GM21619 (cell line): ENCODE measurements at regions not wholly inside any gene's neighbourhood (a gene's known extent, or its start where the extent isn't known, plus 50 kb on each side); places are given as distances from the start of the nearest gene placed in this dataset.

Experiments used
- ATAC-seq: cut with Tn5 transposase; IDR thresholded peaks from one replicate; pipeline ENCODE4 v1.9.1; 2021; ENCODE audit not compliant: unreplicated experiment

DNA sequence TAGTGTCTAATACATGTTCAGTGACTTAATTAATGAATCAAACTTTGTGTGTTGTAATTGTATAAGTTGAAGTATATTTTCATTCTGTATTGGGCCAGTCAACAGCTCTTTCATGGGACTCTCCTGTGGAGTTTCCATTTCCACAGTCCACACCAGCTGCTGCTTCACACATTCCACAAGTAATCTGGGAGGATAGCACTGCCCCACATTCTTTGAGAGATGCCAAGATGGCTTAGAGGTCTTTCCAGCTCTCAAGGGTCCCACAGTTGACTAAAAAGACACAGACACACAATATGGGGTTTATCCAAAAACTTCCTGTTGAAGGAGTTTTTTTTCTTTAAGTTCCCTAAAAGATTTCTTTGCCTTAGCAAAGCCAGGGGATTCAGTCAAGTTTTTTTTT lies 408.3 kb downstream of the AACS start:
- ATAC-seq, result no peak

DNA sequence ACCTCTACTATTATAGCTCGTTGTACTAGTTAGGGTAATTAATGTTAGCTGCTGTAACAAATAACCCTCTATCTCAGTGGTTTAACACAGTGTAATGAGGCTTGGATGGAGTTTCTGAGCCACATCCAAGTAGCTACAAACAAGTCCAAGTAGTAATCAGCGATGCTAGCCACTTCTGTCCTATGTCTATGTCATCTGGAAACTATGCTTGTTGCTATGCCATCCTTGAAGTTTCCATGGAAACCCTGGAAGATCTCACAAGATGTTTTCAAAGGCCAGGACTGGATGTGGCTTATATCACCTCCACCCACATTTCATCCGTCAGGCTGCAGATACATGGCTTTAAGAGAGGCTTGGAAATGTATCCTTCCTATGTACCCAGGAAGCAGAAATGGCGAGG lies 422.1 kb downstream of the AACS start:
- ATAC-seq, result no peak

GRCh38 chr12:125491553-125491952 lies 426.3 kb downstream of the AACS start:
- no peak for ATAC-seq

- ATAC-seq, result no peak
Observed at GRCh38 chr12:125492354-125493270, 427.4 kb downstream of the AACS start.

GRCh38 chr12:125493704-125494308 lies 428.6 kb downstream of the AACS start:
- no peak for ATAC-seq

- no peak for ATAC-seq
Observed at GRCh38 chr12:125503128-125503527, 437.9 kb downstream of the AACS start.

- ATAC-seq, result no peak
Observed at GRCh38 chr12:125509195-125509594, 444.0 kb downstream of the AACS start.

GRCh38 chr12:125512541-125513298 lies 447.5 kb downstream of the AACS start:
- no peak for ATAC-seq

DNA sequence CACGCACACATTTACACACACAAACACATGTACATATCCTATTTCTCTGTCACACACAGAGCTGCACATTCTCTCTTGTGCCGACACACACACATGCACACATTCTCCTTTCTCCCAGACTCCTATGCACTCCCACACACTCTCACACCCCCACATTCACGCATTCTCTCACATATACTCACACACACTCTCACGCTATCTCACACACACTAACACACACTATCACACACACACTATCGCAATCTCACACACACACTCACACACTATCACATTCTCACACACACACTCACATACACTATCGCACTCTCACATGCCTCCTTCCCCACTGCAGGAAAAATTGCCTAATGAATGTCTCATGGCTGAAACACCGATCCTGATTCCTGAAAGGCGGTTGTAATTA lies 450.7 kb downstream of the AACS start:
- no peak for ATAC-seq

DNA sequence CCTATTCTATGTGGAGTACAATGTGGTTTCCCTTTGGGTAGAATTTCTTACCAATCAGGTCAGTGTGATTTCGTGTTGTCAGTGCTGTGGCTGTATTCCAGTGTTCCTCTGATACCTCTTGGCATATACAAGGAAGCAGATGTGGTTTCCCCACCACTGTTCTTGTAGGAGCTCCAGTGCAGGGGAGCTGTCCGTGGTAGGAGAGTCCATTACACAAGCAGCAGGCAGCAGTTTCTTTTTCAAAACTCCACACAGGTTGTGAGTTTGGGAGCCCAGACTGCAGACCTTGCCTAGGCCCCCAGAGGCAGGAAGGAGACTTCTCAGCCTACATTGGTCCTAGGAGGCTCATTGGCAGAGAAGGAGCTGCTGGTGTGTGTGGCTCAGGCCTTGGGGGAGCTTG lies 452.8 kb downstream of the AACS start:
- ATAC-seq, result no peak

DNA sequence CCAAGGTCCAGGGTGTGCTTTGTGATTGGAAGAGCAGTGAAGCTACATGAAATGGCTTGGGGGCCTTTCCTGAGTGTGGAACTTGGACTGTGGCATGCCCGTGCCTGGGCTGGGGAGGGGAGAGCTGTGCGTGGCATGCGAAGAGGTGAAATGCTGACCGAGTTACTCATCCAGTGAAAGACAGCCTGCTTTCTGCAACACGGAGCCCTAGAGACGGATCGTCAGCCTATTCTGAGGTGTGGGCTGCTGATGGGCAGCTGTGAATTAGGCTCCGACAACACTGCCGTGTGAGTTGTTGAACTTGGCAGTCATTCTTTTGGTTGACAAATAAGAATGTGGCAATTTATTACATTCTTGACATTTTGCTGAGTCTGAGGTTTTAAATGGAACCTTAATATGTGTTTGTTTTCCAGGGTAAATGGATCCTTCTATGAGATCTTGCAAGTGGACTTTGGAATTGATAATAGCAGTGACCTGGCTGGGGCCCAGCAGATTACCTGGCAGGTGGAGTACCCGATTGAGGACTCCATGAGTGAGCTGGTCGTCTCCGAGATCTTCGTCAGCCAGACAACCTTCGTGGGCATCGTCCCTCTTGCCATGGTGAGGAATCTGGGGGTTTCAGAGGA lies 453.9 kb downstream of the AACS start:
- no peak for ATAC-seq

DNA sequence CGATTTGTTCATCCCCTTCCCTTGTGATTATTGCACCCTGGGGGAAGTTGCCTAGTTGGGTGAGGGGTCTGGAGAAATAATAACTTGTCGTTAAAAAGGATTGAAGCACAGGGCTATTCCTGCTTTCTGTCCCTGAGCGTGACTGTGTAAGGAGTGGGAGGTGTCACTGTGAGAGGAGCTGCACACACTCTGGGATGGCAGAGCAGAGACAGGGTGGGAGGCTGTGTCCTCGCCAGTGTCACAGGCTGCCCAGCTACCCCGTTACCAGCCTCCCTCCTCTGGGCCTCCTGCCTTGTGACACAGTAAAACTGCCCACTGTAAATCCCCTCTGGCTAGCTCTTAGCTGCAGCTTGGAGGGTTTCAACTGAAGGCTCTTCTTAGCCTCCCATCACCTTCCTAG lies 460.6 kb downstream of the AACS start:
- ATAC-seq, result no peak

- no peak for ATAC-seq
Observed at GRCh38 chr12:125528281-125528680, 463.0 kb downstream of the AACS start.

- ATAC-seq, result no peak
Observed at GRCh38 chr12:125530201-125530600, 465.0 kb downstream of the AACS start.

GRCh38 chr12:125530876-125531275 lies 465.6 kb downstream of the AACS start:
- no peak for ATAC-seq

DNA sequence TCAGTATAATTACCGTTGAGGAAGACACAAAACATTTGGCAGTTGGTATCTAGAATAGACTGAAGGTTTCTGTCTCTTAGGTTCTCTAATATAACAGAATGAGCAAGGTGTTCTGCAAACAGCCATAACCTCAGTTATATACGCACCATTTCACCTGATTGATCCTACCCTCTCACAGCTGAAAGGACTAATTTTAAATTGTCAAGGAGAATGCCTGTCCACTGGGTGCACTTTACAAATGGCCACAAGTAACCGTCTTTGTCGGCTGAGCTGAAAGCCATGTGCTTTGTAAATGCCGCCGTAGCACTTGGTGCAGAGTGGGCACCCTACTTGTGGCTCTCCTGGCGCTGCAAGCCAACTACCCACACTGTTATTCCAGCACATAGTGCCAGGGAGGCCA lies 466.3 kb downstream of the AACS start:
- no peak for ATAC-seq

DNA sequence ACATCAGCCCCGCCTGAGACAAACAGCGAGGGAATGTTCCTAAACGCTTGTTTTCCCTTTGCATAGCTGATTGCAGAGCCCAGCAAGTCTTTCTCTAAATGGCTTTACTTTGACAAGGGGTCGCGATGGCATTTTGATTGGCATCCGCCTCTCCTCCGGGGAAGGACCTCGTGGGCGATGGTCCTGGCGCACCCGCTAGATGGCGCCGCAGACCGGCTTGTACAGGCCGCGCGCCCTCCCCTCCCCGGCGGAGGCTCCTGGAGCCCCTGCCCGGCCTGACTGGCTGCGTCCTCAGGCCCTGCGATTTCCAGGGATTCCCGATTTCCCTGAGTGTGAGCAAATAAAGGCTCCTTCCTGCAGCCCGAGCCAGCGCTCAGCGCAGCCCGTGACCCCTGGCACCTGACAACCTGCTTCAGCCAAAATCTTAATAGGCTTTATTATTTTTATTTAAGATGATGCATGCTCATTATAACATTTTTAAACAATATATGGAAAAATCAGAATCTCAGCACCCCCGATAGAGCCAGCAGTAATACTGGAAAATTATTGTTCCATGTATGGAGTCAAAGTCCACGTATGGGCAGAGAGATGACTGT lies 468.3 kb downstream of the AACS start:
- ATAC-seq, result peak; percentile 74

GRCh38 chr12:125538401-125539199 lies 473.4 kb downstream of the AACS start:
- ATAC-seq, result no peak

GRCh38 chr12:125540580-125541204 lies 475.5 kb downstream of the AACS start:
- no peak for ATAC-seq

DNA sequence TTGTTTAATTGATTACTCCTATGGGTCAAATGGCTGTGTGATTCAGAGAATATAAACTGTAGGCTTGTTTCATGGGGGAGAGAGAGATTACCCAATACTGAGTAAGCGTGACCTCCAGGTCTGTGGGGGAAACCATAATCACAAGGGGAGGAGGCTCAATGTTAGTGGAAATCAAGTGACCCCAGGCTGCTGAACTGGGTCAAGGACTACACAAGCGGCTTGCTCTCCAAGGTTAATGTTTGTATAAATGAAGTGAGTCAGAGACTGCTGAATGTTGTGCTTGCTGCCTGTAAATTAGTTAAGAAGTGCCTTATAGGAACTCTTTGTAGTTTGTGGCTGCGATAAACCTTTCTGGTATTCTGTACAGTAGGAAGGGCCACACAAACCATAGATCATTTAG lies 479.7 kb downstream of the AACS start:
- no peak for ATAC-seq
